ENCODE measurements at regions not wholly inside any gene's neighbourhood (a gene's known extent, or its start where the extent isn't known, plus 50 kb on each side); places are given as distances from the start of the nearest gene placed in this dataset.

GRCh38 chr6:155795173-155795796 lies 339.6 kb upstream of the NOX3 start:
- Histone ChIP-seq H3K36me3 (ENCODE audit: insufficient read depth, low read length) (no peaks in the 10 kb centered on the region), H3K9me3 (ENCODE audit: control insufficient read depth, insufficient read depth, low read length) (no peaks in the 10 kb centered on the region; the same call in none of the 2 replicates), H3K9ac (ENCODE audit: low read depth, low read length) (no peak overlapping the region), H3K4me1 (ENCODE audit: insufficient read depth, low read length) (no peaks in the 10 kb centered on the region)

- Histone ChIP-seq H3K4me1 (ENCODE audit: insufficient read depth, low read length) (no peaks in the 10 kb centered on the region), H3K36me3 (ENCODE audit: insufficient read depth, low read length) (no peaks in the 10 kb centered on the region), H3K9ac (ENCODE audit: low read depth, low read length) (no peak overlapping the region), H3K9me3 (ENCODE audit: control insufficient read depth, insufficient read depth, low read length) (no peaks in the 10 kb centered on the region; the same call in none of the 2 replicates)
Observed at GRCh38 chr6:155791891-155792290, 336.3 kb upstream of the NOX3 start.

- Histone ChIP-seq H3K9ac (ENCODE audit: low read depth, low read length) (no peak overlapping the region), H3K36me3 (ENCODE audit: insufficient read depth, low read length) (no peaks in the 10 kb centered on the region), H3K4me1 (ENCODE audit: insufficient read depth, low read length) (no peaks in the 10 kb centered on the region), H3K9me3 (ENCODE audit: control insufficient read depth, insufficient read depth, low read length) (no peaks in the 10 kb centered on the region; the same call in none of the 2 replicates)
Observed at GRCh38 chr6:155791186-155791585, 335.5 kb upstream of the NOX3 start.

GRCh38 chr6:155787168-155787567 lies 331.5 kb upstream of the NOX3 start:
- Histone ChIP-seq H3K36me3 (ENCODE audit: insufficient read depth, low read length) (no peaks in the 10 kb centered on the region), H3K9ac (ENCODE audit: low read depth, low read length) (no peak overlapping the region)

GRCh38 chr6:155786528-155786927 lies 330.9 kb upstream of the NOX3 start:
- H3K9me3 ChIP-seq (ENCODE audit: control insufficient read depth, insufficient read depth, low read length): no peaks in the 10 kb centered on the region
- no peaks in the 10 kb centered on the region for H3K36me3 ChIP-seq (ENCODE audit: insufficient read depth, low read length)
- no peaks in the 10 kb centered on the region for H3K4me1 ChIP-seq (ENCODE audit: insufficient read depth, low read length)
- no peak overlapping the region for H3K9ac ChIP-seq (ENCODE audit: low read depth, low read length)

More at GRCh38 chr6:155787168-155787567, 331.5 kb upstream of the NOX3 start:
- Histone ChIP-seq H3K4me1 (ENCODE audit: insufficient read depth, low read length) (no peaks in the 10 kb centered on the region), H3K9me3 (ENCODE audit: control insufficient read depth, insufficient read depth, low read length) (no peaks in the 10 kb centered on the region)

GRCh38 chr6:155782739-155783459 lies 327.3 kb upstream of the NOX3 start:
- Histone ChIP-seq H3K36me3 (ENCODE audit: insufficient read depth, low read length) (no peaks in the 10 kb centered on the region), H3K9ac (ENCODE audit: low read depth, low read length) (no peak overlapping the region), H3K4me1 (ENCODE audit: insufficient read depth, low read length) (no peaks in the 10 kb centered on the region), H3K9me3 (ENCODE audit: control insufficient read depth, insufficient read depth, low read length) (no peaks in the 10 kb centered on the region)

GRCh38 chr6:155782320-155782731 lies 326.7 kb upstream of the NOX3 start:
- Histone ChIP-seq H3K36me3 (ENCODE audit: insufficient read depth, low read length) (no peaks in the 10 kb centered on the region), H3K9ac (ENCODE audit: low read depth, low read length) (no peak overlapping the region), H3K4me1 (ENCODE audit: insufficient read depth, low read length) (no peaks in the 10 kb centered on the region), H3K9me3 (ENCODE audit: control insufficient read depth, insufficient read depth, low read length) (no peaks in the 10 kb centered on the region)

- no peaks in the 10 kb centered on the region for H3K9me3 ChIP-seq (ENCODE audit: control insufficient read depth, insufficient read depth, low read length)
- no peak overlapping the region for H3K9ac ChIP-seq (ENCODE audit: low read depth, low read length)
- H3K36me3 ChIP-seq (ENCODE audit: insufficient read depth, low read length): no peaks in the 10 kb centered on the region
- no peaks in the 10 kb centered on the region for H3K4me1 ChIP-seq (ENCODE audit: insufficient read depth, low read length)
Observed at GRCh38 chr6:155779456-155779855, 323.8 kb upstream of the NOX3 start.

GRCh38 chr6:155778336-155778735 lies 322.7 kb upstream of the NOX3 start:
- no peaks in the 10 kb centered on the region for H3K9me3 ChIP-seq (ENCODE audit: control insufficient read depth, insufficient read depth, low read length)
- no peaks in the 10 kb centered on the region for H3K36me3 ChIP-seq (ENCODE audit: insufficient read depth, low read length)
- H3K4me1 ChIP-seq (ENCODE audit: insufficient read depth, low read length): no peaks in the 10 kb centered on the region
- H3K9ac ChIP-seq (ENCODE audit: low read depth, low read length): no peak overlapping the region

GRCh38 chr6:155771822-155772221 lies 316.2 kb upstream of the NOX3 start:
- Histone ChIP-seq H3K9ac (ENCODE audit: low read depth, low read length) (no peak overlapping the region), H3K9me3 (ENCODE audit: control insufficient read depth, insufficient read depth, low read length) (no peaks in the 10 kb centered on the region), H3K4me1 (ENCODE audit: insufficient read depth, low read length) (no peaks in the 10 kb centered on the region), H3K36me3 (ENCODE audit: insufficient read depth, low read length) (no peaks in the 10 kb centered on the region)

- H3K4me1 ChIP-seq (ENCODE audit: insufficient read depth, low read length): no peaks in the 10 kb centered on the region
- H3K9ac ChIP-seq (ENCODE audit: low read depth, low read length): no peak overlapping the region
- no peaks in the 10 kb centered on the region for H3K36me3 ChIP-seq (ENCODE audit: insufficient read depth, low read length)
- no peaks in the 10 kb centered on the region for H3K9me3 ChIP-seq (ENCODE audit: control insufficient read depth, insufficient read depth, low read length)
Observed at GRCh38 chr6:155770856-155771255, 315.2 kb upstream of the NOX3 start.

GRCh38 chr6:155770313-155770712 lies 314.7 kb upstream of the NOX3 start:
- H3K9me3 ChIP-seq (ENCODE audit: control insufficient read depth, insufficient read depth, low read length): no peaks in the 10 kb centered on the region
- no peaks in the 10 kb centered on the region for H3K36me3 ChIP-seq (ENCODE audit: insufficient read depth, low read length)
- no peaks in the 10 kb centered on the region for H3K4me1 ChIP-seq (ENCODE audit: insufficient read depth, low read length)
- no peak overlapping the region for H3K9ac ChIP-seq (ENCODE audit: low read depth, low read length)

- Histone ChIP-seq H3K9ac (ENCODE audit: low read depth, low read length) (no peak overlapping the region), H3K9me3 (ENCODE audit: control insufficient read depth, insufficient read depth, low read length) (no peaks in the 10 kb centered on the region), H3K4me1 (ENCODE audit: insufficient read depth, low read length) (no peaks in the 10 kb centered on the region), H3K36me3 (ENCODE audit: insufficient read depth, low read length) (no peaks in the 10 kb centered on the region)
Observed at GRCh38 chr6:155765275-155766194, 309.9 kb upstream of the NOX3 start.

- Histone ChIP-seq H3K9me3 (ENCODE audit: control insufficient read depth, insufficient read depth, low read length) (no peaks in the 10 kb centered on the region), H3K9ac (ENCODE audit: low read depth, low read length) (no peak overlapping the region), H3K36me3 (ENCODE audit: insufficient read depth, low read length) (no peaks in the 10 kb centered on the region), H3K4me1 (ENCODE audit: insufficient read depth, low read length) (no peaks in the 10 kb centered on the region)
Observed at GRCh38 chr6:155762649-155763048, 307.0 kb upstream of the NOX3 start.

All from ES-I3 (cell line).